ENCODE measurements at regions not wholly inside any gene's neighbourhood (a gene's known extent, or its start where the extent isn't known, plus 50 kb on each side); places are given as distances from the start of the nearest gene placed in this dataset.

DNA sequence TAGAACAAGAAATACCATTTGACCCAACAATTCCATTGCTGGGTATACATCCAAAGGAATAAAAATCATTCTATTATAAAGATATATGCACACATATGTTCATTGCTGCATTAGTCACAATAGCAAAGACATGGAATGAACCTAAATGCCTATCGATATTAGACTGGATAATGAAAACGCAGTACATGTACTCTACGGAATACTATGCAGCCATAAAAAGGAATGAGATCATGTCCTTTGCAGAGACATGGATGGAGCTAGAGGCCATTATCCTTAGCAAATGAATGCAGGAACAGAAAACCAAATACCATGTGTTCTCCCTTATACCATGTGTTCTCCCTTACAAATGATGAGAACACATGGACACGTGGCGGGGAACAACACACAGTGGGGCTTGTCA, 190.2 kb downstream of the HACE1 start (continued):
- TF ChIP-seq, protein P1, sequence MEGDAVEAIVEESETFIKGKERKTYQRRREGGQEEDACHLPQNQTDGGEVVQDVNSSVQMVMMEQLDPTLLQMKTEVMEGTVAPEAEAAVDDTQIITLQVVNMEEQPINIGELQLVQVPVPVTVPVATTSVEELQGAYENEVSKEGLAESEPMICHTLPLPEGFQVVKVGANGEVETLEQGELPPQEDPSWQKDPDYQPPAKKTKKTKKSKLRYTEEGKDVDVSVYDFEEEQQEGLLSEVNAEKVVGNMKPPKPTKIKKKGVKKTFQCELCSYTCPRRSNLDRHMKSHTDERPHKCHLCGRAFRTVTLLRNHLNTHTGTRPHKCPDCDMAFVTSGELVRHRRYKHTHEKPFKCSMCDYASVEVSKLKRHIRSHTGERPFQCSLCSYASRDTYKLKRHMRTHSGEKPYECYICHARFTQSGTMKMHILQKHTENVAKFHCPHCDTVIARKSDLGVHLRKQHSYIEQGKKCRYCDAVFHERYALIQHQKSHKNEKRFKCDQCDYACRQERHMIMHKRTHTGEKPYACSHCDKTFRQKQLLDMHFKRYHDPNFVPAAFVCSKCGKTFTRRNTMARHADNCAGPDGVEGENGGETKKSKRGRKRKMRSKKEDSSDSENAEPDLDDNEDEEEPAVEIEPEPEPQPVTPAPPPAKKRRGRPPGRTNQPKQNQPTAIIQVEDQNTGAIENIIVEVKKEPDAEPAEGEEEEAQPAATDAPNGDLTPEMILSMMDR (IDR thresholded peaks at IDR 0.05; ENCODE audit: poor library complexity, severe bottlenecking), result no peak

DNA sequence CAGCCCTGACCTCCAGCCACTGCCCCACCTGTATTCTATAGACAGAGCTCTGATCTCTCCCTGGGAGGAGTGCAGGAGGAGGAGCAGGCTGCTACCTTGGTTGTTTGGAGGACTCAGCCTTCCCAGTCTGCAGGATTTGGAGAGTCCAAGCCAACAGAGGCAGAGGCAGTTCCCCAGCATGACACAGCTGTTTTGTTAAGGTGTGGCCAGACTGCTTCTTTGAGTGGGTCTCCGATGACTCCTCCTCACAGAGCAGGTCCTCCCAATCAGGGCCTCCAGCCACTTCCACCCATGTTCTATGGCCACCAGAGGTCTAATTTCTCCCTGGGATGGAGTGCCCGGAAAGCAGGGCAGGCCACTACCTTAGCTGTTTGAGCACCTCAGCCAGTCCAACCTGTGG, 203.5 kb downstream of the HACE1 start:
- Histone ChIP-seq H4K20me1 (ENCODE audit: insufficient read depth) (no peaks in the 10 kb centered on the region), H3K9me3 (ENCODE audit: low read length) (no peaks in the 10 kb centered on the region)
- TF ChIP-seq, protein P2, sequence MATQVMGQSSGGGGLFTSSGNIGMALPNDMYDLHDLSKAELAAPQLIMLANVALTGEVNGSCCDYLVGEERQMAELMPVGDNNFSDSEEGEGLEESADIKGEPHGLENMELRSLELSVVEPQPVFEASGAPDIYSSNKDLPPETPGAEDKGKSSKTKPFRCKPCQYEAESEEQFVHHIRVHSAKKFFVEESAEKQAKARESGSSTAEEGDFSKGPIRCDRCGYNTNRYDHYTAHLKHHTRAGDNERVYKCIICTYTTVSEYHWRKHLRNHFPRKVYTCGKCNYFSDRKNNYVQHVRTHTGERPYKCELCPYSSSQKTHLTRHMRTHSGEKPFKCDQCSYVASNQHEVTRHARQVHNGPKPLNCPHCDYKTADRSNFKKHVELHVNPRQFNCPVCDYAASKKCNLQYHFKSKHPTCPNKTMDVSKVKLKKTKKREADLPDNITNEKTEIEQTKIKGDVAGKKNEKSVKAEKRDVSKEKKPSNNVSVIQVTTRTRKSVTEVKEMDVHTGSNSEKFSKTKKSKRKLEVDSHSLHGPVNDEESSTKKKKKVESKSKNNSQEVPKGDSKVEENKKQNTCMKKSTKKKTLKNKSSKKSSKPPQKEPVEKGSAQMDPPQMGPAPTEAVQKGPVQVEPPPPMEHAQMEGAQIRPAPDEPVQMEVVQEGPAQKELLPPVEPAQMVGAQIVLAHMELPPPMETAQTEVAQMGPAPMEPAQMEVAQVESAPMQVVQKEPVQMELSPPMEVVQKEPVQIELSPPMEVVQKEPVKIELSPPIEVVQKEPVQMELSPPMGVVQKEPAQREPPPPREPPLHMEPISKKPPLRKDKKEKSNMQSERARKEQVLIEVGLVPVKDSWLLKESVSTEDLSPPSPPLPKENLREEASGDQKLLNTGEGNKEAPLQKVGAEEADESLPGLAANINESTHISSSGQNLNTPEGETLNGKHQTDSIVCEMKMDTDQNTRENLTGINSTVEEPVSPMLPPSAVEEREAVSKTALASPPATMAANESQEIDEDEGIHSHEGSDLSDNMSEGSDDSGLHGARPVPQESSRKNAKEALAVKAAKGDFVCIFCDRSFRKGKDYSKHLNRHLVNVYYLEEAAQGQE (IDR thresholded peaks at IDR 0.05; ENCODE audit: borderline replicate concordance), result no peak
- no peak for TF ChIP-seq SMC3 (conservative IDR thresholded peaks at IDR 0.05; ENCODE audit: poor library complexity)
- TF ChIP-seq EP300 (conservative IDR thresholded peaks at IDR 0.05; ENCODE audit: poor library complexity, severe bottlenecking), result no peak
- TF ChIP-seq MXI1 (conservative IDR thresholded peaks at IDR 0.05; ENCODE audit: poor library complexity, severe bottlenecking), result no peak
- TF ChIP-seq, protein P1 (IDR thresholded peaks at IDR 0.05; ENCODE audit: poor library complexity, severe bottlenecking), result no peak
- no peak for TF ChIP-seq POLR2AphosphoS5 (IDR thresholded peaks at IDR 0.05)
- no peak for TF ChIP-seq TAF1 (IDR thresholded peaks at IDR 0.05; ENCODE audit: low read depth)
- no peak for TF ChIP-seq RAD21 (conservative IDR thresholded peaks at IDR 0.05)
- no peak for TF ChIP-seq EZH2 (IDR thresholded peaks at IDR 0.05; ENCODE audit: borderline replicate concordance, insufficient read depth, low read length, poor library complexity, severe bottlenecking)

DNA sequence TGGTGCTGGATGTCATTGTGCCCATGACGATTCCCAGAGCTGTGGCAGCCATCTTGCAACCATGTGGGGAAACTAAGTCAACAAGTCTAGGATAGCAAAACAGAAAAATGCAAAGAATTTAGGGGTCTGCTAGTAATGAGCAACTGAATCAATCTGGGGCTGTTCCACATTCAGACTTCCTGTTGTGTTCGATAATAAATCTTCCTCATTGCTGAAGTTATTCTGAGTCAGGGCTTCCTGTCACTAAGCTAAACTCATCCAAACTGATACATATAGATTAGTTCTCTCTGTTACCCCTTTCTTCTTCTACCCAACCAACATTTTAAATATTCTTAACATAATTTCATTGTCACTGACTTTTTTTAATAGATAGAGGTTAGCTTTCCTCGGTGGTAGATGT, 205.9 kb downstream of the HACE1 start:
- H3K36me3 ChIP-seq (ENCODE audit: insufficient read depth, low read length), result no peaks in the 10 kb centered on the region
- TF ChIP-seq TAF1 (IDR thresholded peaks at IDR 0.05; ENCODE audit: low read depth), result no peak
- no peak for TF ChIP-seq MXI1 (conservative IDR thresholded peaks at IDR 0.05; ENCODE audit: poor library complexity, severe bottlenecking)
- TF ChIP-seq EP300 (conservative IDR thresholded peaks at IDR 0.05; ENCODE audit: poor library complexity, severe bottlenecking), result no peak
- TF ChIP-seq, protein P1 (IDR thresholded peaks at IDR 0.05; ENCODE audit: poor library complexity, severe bottlenecking), result no peak

More for the DNA sequence above, 203.5 kb downstream of the HACE1 start:
- H3K9ac ChIP-seq (ENCODE audit: low read length), result no peak overlapping the region
- no peaks in the 10 kb centered on the region for H3K79me2 ChIP-seq (replicated peaks; ENCODE audit: insufficient read depth, low read length)
- no peaks in the 10 kb centered on the region for H3F3A ChIP-seq (ENCODE audit: insufficient read depth, low read length, poor library complexity, severe bottlenecking)
- H3K27me3 ChIP-seq (ENCODE audit: insufficient read depth, low read depth, low read length), result no peaks in the 10 kb centered on the region
- H3K9me2 ChIP-seq (ENCODE audit: insufficient read depth, low read length), result no peaks in the 10 kb centered on the region
- H3K36me3 ChIP-seq (ENCODE audit: insufficient read depth, low read length), result no peaks in the 10 kb centered on the region
- no peak overlapping the region for H2AFZ ChIP-seq (ENCODE audit: low read depth, low read length)
- H3K4me2 ChIP-seq (ENCODE audit: low read length), result no peak overlapping the region
- no peak overlapping the region for H3K27ac ChIP-seq (ENCODE audit: low read length)
- H3K4me3 ChIP-seq (ENCODE audit: low read length), result no peak overlapping the region

More for the DNA sequence above, 205.9 kb downstream of the HACE1 start:
- Histone ChIP-seq H4K20me1 (ENCODE audit: insufficient read depth) (no peaks in the 10 kb centered on the region), H3F3A (ENCODE audit: insufficient read depth, low read length, poor library complexity, severe bottlenecking) (no peaks in the 10 kb centered on the region), H3K4me3 (ENCODE audit: low read length) (no peak overlapping the region), H3K4me2 (ENCODE audit: low read length) (no peak overlapping the region), H2AFZ (ENCODE audit: low read depth, low read length) (no peak overlapping the region), H3K27me3 (ENCODE audit: insufficient read depth, low read depth, low read length) (no peaks in the 10 kb centered on the region), H3K9me3 (ENCODE audit: low read length) (no peaks in the 10 kb centered on the region), H3K9ac (ENCODE audit: low read length) (no peak overlapping the region), H3K79me2 (replicated peaks; ENCODE audit: insufficient read depth, low read length) (no peaks in the 10 kb centered on the region), H3K27ac (ENCODE audit: low read length) (no peak overlapping the region), H3K9me2 (ENCODE audit: insufficient read depth, low read length) (no peaks in the 10 kb centered on the region)
